ENCODE measurements at regions not wholly inside any gene's neighbourhood (a gene's known extent, or its start where the extent isn't known, plus 50 kb on each side); places are given as distances from the start of the nearest gene placed in this dataset.

- TF ChIP-seq CTCF (IDR thresholded peaks at IDR 0.05) (no peak), POLR2A (IDR thresholded peaks at IDR 0.05) (no peak)
These were observed 58.6 kb upstream of the TNRC6A start for GRCh38 chr16:24670623-24671454.
